ENCODE measurements at regions not wholly inside any gene's neighbourhood (a gene's known extent, or its start where the extent isn't known, plus 50 kb on each side); places are given as distances from the start of the nearest gene placed in this dataset.
A peak's percentile ranks its signal among the peaks of the same experiment; 100 is the strongest.
"Not testable (repeated sequence)": the region's sequence is repeated elsewhere in the genome, so short reads cannot be mapped to it uniquely, and the experiment has no call there.

DNA sequence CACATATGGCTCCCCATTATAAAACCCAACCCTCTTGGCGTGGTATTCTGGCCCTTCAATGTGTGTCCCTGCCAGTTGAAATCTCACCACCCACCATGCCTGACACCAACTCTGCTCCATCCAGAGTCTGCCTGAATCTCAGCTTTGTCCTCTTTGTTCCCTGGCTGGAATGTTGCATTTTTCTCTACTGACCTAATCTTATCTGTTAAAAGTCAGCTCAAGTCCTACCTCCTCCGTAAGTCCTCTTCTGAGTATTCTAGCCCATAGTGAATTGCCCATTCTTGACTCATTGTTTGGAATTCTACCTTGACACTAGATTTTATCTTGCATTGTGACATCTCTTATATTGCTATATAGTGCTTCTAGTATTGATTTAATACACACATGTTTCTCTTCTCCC lies 207.1 kb upstream of the VLDLR start:
- ATAC-seq (no peak), DNase-seq (no peak)
- intact Hi-C loops (cut with DNase I, micrococcal nuclease), result no loop called here

GRCh38 chr9:2415326-2415725 lies 206.3 kb upstream of the VLDLR start:
- ATAC-seq, result no peak
- intact Hi-C loops (cut with DNase I, micrococcal nuclease), result no loop called here

GRCh38 chr9:2417730-2418129 lies 203.9 kb upstream of the VLDLR start:
- no peak for ATAC-seq
- no peak for DNase-seq
- intact Hi-C loops (cut with DNase I, micrococcal nuclease), result no loop called here

More at GRCh38 chr9:2415326-2415725, 206.3 kb upstream of the VLDLR start:
- no peak for DNase-seq

GRCh38 chr9:2418619-2419018 lies 203.0 kb upstream of the VLDLR start:
- intact Hi-C loops (cut with DNase I, micrococcal nuclease), result no loop called here
- no peak for DNase-seq

GRCh38 chr9:2419347-2419746 lies 202.2 kb upstream of the VLDLR start:
- ATAC-seq (no peak), DNase-seq (no peak)
- intact Hi-C loops (cut with DNase I, micrococcal nuclease), result no loop called here

More at GRCh38 chr9:2418619-2419018, 203.0 kb upstream of the VLDLR start:
- no peak for ATAC-seq

DNA sequence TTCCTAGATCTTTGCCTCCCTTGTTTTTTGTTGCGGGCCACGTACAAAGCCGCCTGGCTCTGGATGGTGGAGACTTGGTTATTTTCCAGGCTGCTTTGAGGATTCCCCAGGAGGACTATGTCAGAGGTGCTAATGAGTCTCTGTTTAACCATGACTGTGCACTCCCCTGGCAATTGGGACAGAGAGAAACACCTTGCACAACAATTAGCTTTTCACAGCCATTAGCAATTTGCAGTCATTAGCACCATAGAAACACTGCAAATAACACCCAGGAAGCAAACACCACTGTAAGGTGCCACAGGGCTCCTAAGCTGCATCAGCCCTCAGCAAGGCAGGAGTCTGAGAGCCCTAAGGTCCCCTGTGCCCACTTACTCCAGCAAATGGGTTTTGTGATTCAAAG lies 201.0 kb upstream of the VLDLR start:
- DNase-seq, result no peak
- intact Hi-C loops (cut with DNase I, micrococcal nuclease), result no loop called here
- ATAC-seq, result no peak

DNA sequence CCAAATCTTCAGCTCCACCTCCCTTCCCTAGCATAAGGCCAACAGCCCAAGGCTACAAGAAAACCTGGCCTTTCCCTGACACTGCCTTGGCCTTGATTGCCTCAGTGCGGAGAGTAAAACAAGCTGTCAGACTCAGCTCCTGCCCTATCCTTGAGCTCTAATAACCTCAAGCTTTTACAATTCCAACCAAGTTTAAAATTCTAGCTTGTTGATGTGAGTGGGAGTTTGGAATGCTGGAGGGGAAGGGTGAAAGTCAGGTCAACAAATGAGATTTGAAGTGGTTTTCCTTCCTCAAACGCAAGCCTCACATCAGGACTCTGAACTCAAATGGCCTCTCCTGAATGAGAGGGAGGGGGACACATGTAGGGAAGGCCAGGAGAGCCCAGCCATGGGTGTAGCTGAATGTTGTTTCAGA lies 197.0 kb upstream of the VLDLR start:
- intact Hi-C loops (cut with DNase I, micrococcal nuclease), result no loop called here
- DNase-seq, result no peak
- no peak for ATAC-seq

DNA sequence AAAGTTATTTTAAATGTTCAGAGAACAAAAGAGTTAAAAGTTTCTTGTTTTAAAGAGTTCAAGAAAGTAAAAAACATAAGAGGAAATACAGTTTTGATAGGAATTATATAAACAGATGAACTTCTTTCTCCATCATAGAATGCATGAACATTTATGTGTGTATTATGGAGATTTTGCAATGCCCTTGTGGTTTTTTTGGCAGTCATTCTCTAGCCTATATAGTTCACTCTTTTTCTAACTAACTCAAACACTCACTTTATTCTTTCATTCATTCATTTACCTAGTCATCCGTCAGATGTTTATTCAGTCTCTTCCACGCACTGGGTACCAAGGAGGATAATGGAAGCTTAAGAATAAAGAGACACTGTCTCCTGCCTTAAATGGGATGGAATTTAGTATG lies 195.9 kb upstream of the VLDLR start:
- DNase-seq (no peak), ATAC-seq (no peak)
- intact Hi-C loops (cut with DNase I, micrococcal nuclease), result no loop called here

DNA sequence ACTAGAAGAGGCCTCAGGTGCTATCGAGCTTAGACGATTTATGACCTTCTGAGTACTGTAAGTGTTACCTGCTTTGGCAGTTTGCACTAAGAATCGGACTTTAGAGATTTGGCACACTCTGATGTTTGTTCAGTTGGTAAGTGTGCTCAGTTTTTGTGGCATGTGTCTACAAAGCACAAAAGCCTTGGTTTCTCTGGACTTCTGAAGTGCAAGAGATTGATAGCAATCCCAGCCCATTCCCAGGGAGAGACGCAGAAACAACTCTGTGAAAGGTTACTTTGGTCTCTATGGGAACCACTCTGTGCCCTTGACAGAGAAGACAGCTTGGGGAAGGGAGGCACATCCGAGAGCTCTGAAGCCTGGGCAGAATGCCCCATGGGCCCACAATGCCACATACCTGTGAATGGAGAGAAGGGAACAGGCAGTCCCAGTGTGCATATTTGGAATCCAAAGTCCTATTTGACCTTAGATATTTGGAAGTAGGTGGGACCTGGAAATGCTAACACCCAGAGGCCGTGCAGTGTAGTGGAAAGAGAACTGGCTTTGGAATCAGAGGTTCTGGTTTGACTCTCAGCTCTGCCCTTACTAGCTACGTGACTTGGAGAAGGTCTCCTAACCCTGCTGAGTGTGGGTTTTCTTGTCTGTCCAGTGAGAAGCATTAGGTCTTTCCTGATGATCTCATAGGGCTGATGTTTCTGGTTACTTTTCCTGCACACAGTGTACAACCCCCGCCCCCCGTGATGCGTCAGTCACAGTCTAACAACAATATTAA lies 194.3 kb upstream of the VLDLR start:
- intact Hi-C loops (cut with DNase I, micrococcal nuclease), result no loop called here
- DNase-seq (no peak), ATAC-seq (peak; percentile 92)

GRCh38 chr9:2439957-2440356 lies 181.6 kb upstream of the VLDLR start:
- no peak for DNase-seq
- no peak for ATAC-seq
- intact Hi-C loops (cut with DNase I, micrococcal nuclease), result no loop called here

DNA sequence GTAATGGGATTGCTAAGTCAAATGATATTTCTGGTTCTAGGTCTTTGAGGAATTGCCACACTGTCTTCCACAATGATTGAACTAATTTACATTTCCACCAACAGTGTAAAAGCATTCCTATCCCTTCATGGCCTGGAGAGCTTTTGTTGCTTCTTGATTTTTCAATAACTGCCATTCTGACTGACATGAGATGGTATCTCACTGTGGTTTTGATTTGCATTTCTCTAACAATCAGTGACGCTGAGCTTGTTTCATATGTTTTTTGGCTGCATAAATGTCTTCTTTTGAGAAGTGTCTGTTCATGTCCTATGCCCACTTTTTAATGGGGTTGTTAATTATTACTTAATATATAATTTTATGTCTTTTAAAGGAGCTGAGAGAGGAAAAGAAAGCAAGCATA lies 177.7 kb upstream of the VLDLR start:
- ATAC-seq; intact Hi-C loops (cut with DNase I, micrococcal nuclease); DNase-seq: not testable (repeated sequence)

GRCh38 chr9:2448193-2448738 lies 173.3 kb upstream of the VLDLR start:
- ATAC-seq (no peak), DNase-seq (no peak)
- intact Hi-C loops (cut with DNase I, micrococcal nuclease), result no loop called here

DNA sequence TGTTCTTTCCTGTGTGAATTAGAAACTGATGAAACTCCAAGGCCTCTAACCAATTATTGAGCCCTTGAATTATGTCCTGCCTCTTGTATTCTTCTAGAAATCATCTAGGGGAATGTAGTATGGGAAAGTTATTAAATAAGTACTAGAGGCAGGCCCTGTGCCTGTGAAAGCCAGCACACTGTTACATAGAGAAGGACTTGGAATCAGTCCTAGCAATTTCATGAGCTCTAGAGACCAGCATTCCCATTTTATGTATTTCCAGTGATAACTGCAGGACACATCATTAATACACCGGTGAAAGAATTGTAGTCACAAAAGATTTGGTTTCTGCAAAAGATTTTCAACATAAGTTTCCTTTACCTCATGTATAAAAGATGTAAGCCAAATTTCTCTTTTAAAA lies 168.5 kb upstream of the VLDLR start:
- intact Hi-C loops (cut with DNase I, micrococcal nuclease), result no loop called here
- DNase-seq (no peak), ATAC-seq (no peak)

DNA sequence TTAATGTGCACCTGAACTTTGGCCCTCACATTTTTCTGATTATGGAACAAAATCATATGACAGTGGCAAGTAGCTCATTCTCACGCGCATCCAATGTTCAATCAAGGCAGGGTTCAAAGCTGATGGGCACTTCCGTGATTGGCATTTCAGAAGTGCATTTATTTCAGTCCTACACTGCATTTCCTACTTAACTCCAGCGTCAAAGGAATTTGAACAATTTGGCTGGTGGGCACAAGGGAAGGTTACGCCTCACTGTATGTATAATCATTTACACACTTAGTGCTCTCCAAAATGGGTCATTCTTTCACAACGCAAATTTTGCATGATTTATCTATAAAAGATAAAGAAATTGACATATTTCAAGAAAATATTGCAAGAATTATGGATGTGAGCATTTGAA lies 167.9 kb upstream of the VLDLR start:
- no peak for DNase-seq
- ATAC-seq, result no peak
- intact Hi-C loops (cut with DNase I, micrococcal nuclease), result no loop called here

DNA sequence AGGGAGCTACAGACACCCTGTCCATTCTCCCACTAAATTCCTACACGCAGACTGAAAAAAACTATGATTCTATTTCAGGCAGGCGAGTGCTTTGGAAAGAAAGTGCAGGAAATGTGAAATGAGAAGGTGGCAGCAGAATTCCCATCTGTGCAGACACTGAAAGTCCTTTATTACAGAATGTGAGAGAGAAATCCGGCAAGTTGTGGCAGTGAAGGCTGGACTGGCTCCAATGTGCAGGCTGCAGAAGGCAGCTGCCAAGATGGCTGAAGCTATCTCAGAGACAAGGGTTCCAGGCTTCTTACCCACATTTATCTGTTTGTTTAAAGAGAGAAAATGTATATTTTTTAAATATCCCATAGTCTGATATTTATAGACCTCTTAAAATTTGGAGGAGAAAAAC lies 161.8 kb upstream of the VLDLR start:
- intact Hi-C loops (cut with DNase I, micrococcal nuclease), result no loop called here
- ATAC-seq (no peak), DNase-seq (no peak)

GRCh38 chr9:2461892-2462291 lies 159.7 kb upstream of the VLDLR start:
- intact Hi-C loops (cut with DNase I, micrococcal nuclease), result no loop called here
- no peak for ATAC-seq

GRCh38 chr9:2464624-2465023 lies 157.0 kb upstream of the VLDLR start:
- DNase-seq (no peak), ATAC-seq (no peak)
- intact Hi-C loops (cut with DNase I, micrococcal nuclease), result no loop called here

More at GRCh38 chr9:2461892-2462291, 159.7 kb upstream of the VLDLR start:
- DNase-seq, result no peak

- no peak for ATAC-seq
- intact Hi-C loops (cut with DNase I, micrococcal nuclease), result no loop called here
Measured at GRCh38 chr9:2465516-2465915, 156.1 kb upstream of the VLDLR start.

DNA sequence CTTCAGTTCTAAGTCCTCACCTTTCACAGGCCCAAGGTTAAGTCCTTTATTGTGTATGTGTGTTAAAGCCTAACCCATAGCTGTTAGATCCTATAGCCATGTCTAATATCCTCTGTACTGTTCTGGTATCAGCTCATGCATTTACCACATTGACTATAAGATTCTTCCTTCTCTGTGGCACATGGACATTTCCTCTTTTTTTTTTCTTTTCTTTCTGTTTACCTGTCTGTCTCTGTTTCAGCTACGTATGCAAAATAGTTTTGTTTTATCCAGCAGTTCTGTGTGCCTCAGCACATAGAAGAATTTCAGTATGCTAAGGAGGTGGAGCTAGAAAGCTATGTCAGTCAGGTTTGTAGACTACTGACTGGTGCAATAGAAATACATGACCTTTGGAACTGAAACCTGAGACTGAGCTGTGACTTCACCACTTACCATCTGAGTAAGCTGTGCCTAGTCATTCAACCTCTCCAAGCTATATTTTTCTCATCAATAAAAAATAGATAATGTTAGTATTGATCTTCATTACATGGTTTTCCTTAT lies 155.6 kb upstream of the VLDLR start:
- intact Hi-C loops (cut with DNase I, micrococcal nuclease), result no loop called here
- ATAC-seq (peak; percentile 98), DNase-seq (peak in 1 of 2 donors; percentile 28)

More at GRCh38 chr9:2465516-2465915, 156.1 kb upstream of the VLDLR start:
- no peak for DNase-seq

GRCh38 chr9:2466703-2467102 lies 154.9 kb upstream of the VLDLR start:
- DNase-seq (peak in 1 of 2 donors; percentile 10), ATAC-seq (peak; percentile 59)
- intact Hi-C loops (cut with DNase I, micrococcal nuclease), result no loop called here

Measured in left colon (tissue), 2 donors.